ENCODE measurements at regions not wholly inside any gene's neighbourhood (a gene's known extent, or its start where the extent isn't known, plus 50 kb on each side); places are given as distances from the start of the nearest gene placed in this dataset.

DNA sequence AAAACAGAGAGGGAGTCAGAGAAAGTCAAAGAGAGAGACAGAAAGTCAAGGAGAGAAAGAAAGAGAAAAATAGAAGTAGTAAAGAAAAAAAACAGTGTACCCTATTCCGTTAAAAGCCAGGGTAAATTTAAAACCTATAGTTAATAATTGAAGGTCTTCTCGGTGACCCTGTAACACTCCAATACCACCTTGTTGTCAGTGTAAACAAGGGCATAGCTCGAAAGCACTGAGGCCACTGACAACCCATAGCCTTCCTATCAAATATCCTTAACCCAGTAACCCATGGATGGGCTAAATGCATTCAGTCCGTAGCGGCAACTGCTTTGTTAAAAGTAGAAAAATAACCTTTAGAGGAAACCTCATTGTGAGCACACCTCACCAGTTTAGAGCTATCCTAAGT, 100.4 kb downstream of the ZNF467 start:
- no peak overlapping the region for H3K4me3 ChIP-seq (replicated peaks; ENCODE audit: insufficient read depth, low read length)
- H3K27me3 ChIP-seq (ENCODE audit: insufficient read depth, poor library complexity, severe bottlenecking) = no peaks in the 10 kb centered on the region
- no peak for DNase-seq (ENCODE audit: low read depth in 1 of 2, low spot score in 1 of 2)
- no peak for TF ChIP-seq POLR2AphosphoS5 (IDR thresholded peaks at IDR 0.05; ENCODE audit: low read depth)
- no peak for TF ChIP-seq SPI1 (IDR thresholded peaks at IDR 0.05; ENCODE audit: borderline replicate concordance, low read depth)
- TF ChIP-seq GABPA (IDR thresholded peaks at IDR 0.05; ENCODE audit: low read depth) = no peak
- TF ChIP-seq, protein P1, sequence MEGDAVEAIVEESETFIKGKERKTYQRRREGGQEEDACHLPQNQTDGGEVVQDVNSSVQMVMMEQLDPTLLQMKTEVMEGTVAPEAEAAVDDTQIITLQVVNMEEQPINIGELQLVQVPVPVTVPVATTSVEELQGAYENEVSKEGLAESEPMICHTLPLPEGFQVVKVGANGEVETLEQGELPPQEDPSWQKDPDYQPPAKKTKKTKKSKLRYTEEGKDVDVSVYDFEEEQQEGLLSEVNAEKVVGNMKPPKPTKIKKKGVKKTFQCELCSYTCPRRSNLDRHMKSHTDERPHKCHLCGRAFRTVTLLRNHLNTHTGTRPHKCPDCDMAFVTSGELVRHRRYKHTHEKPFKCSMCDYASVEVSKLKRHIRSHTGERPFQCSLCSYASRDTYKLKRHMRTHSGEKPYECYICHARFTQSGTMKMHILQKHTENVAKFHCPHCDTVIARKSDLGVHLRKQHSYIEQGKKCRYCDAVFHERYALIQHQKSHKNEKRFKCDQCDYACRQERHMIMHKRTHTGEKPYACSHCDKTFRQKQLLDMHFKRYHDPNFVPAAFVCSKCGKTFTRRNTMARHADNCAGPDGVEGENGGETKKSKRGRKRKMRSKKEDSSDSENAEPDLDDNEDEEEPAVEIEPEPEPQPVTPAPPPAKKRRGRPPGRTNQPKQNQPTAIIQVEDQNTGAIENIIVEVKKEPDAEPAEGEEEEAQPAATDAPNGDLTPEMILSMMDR (IDR thresholded peaks at IDR 0.05; ENCODE audit: insufficient read depth, low read length) = no peak
- TF ChIP-seq, protein P2, sequence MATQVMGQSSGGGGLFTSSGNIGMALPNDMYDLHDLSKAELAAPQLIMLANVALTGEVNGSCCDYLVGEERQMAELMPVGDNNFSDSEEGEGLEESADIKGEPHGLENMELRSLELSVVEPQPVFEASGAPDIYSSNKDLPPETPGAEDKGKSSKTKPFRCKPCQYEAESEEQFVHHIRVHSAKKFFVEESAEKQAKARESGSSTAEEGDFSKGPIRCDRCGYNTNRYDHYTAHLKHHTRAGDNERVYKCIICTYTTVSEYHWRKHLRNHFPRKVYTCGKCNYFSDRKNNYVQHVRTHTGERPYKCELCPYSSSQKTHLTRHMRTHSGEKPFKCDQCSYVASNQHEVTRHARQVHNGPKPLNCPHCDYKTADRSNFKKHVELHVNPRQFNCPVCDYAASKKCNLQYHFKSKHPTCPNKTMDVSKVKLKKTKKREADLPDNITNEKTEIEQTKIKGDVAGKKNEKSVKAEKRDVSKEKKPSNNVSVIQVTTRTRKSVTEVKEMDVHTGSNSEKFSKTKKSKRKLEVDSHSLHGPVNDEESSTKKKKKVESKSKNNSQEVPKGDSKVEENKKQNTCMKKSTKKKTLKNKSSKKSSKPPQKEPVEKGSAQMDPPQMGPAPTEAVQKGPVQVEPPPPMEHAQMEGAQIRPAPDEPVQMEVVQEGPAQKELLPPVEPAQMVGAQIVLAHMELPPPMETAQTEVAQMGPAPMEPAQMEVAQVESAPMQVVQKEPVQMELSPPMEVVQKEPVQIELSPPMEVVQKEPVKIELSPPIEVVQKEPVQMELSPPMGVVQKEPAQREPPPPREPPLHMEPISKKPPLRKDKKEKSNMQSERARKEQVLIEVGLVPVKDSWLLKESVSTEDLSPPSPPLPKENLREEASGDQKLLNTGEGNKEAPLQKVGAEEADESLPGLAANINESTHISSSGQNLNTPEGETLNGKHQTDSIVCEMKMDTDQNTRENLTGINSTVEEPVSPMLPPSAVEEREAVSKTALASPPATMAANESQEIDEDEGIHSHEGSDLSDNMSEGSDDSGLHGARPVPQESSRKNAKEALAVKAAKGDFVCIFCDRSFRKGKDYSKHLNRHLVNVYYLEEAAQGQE (IDR thresholded peaks at IDR 0.05; ENCODE audit: insufficient replicate concordance, low read depth) = no peak
- H3K27ac ChIP-seq (replicated peaks) = no peak overlapping the region

DNA sequence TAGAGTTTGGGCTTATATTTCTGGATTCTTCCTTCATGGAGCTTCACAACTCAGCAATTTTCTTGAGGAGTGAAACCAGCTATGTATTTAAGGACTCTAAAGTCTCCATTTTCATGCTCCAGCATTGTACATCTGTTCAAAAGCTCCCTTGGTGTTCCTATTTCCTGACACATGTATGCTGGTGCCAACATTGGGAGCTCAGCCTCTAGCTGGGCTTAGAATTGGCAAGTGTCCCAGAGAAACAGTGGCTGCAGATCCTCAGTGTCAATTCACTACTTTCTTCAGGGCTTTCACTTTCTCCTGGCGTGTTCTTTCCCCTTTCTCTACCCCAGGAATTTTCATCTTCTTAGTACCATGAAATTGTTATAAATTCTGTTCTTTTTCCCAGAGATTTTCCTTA, 103.1 kb downstream of the ZNF467 start:
- Histone ChIP-seq H3K27me3 (ENCODE audit: insufficient read depth, poor library complexity, severe bottlenecking) (no peaks in the 10 kb centered on the region), H3K4me3 (replicated peaks; ENCODE audit: insufficient read depth, low read length) (no peak overlapping the region), H3K27ac (replicated peaks) (no peak overlapping the region)
- DNase-seq (ENCODE audit: low read depth in 1 of 2, low spot score in 1 of 2) = no peak
- TF ChIP-seq, protein P2 (IDR thresholded peaks at IDR 0.05; ENCODE audit: insufficient replicate concordance, low read depth) = no peak
- TF ChIP-seq GABPA (IDR thresholded peaks at IDR 0.05; ENCODE audit: low read depth) (no peak), POLR2AphosphoS5 (IDR thresholded peaks at IDR 0.05; ENCODE audit: low read depth) (no peak), SPI1 (IDR thresholded peaks at IDR 0.05; ENCODE audit: borderline replicate concordance, low read depth) (no peak)
- TF ChIP-seq, protein P1 (IDR thresholded peaks at IDR 0.05; ENCODE audit: insufficient read depth, low read length) = no peak

DNA sequence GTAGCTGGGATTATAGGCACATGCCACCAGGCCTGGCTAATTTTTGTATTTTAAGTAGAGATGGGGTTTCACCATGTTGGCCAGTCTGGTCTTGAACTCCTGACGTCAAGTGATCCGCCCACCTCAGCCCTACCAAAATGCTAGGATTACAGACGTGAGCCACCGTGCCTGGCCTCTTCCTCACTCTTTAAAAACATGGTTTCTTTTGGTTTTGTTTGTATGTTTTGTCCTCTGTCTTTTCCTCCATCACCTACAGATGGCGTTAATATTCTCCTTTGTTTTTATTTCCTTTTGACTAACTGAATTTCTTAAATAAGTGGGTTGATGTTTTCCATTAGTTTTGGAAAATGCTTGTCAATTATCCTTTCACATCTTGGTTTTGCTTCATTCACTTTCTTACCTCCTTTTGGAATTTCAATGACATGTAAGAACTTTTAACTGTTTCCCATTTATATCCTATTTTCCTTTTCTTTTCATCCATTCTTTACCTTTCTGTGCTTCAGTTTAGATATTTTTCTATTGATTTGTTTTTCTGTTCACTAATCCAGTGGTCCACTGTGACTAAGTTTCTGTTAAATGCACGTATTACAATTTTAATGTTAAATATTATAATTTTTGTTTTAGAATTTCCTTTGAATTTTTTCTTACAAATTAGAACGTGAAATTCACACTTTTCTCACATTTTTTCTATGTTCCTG, 104.1 kb downstream of the ZNF467 start:
- no peaks in the 10 kb centered on the region for H3K27me3 ChIP-seq (ENCODE audit: insufficient read depth, poor library complexity, severe bottlenecking)

More for the DNA sequence above, 104.1 kb downstream of the ZNF467 start:
- Histone ChIP-seq H3K27ac (replicated peaks) (no peak overlapping the region), H3K4me3 (replicated peaks; ENCODE audit: insufficient read depth, low read length) (no peak overlapping the region)
- no peak for DNase-seq (ENCODE audit: low read depth in 1 of 2, low spot score in 1 of 2)
- TF ChIP-seq, protein P1 (IDR thresholded peaks at IDR 0.05; ENCODE audit: insufficient read depth, low read length) = peak; percentile 6
- TF ChIP-seq, protein P2 (IDR thresholded peaks at IDR 0.05; ENCODE audit: insufficient replicate concordance, low read depth) = no peak
